T-helper 2 cell treated with Interferon-gamma antibody and Interleukin-4, amounts not matched to agents 100 ng/mL and 5 ng/mL, for 36 hours (primary cell): ENCODE measurements at regions not wholly inside any gene's neighbourhood (a gene's known extent, or its start where the extent isn't known, plus 50 kb on each side); places are given as distances from the start of the nearest gene placed in this dataset.
"Not testable (repeated sequence)": the region's sequence is repeated elsewhere in the genome, so short reads cannot be mapped to it uniquely, and the experiment has no call there.

Experiments
- intact Hi-C: fragments of 100-400 bp; cut with micrococcal nuclease; formaldehyde crosslinking; loops from one replicate; pipeline ENCODE4 v1.15.1; 2023

DNA sequence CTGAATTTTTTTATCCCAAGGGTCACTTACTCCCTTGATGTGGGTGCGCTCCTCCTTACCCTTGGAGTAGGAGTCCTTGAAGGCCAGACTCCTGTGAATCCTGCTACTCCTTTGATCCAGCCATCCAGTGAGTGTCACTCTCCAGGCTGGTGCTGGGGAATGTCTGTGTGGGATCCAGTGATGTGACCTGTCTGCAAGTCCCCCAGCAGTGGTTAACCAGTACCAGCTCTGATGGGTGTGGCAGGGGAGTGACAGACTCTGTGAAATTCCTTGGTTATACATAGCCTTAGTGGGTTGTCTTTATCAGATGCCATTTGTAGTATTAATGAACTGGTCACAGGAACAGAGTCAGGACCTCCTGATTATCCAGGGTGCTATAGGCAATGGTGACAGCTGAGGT is 409.5 kb upstream of the LMO3 start:
- intact Hi-C loops, result no loop called here

DNA sequence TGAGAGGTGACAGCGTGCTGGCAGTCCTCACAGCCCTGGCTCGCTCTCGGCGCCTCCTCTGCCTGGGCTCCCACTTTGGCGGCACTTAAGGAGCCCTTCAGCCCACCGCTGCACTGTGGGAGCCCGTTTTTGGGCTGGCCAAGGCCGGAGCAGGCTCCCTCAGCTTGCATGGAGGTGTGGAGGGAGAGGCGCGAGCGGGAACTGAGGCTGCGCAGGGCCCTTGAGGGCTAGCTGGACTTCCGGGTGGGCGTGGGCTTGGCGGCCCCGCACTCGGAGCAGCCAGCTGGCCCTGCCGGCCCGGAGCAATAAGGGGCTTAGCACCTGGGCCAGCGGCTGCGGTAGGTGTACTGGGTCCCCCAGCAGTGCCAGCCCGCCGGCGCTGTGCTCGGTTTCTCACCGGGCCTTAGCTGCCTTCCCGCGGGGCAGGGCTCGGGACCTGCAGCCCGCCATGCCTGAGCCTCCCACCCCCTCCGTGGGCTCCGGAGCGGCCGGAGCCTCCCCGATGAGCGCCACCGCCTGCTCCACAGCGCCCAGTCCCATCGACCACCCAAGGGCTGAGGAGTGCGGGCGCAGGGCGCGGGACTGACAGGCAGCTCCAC is 401.6 kb upstream of the LMO3 start:
- intact Hi-C loops, result not testable (repeated sequence)

GRCh38 chr12:16998538-16998937 is 392.6 kb upstream of the LMO3 start:
- intact Hi-C loops, result not testable (repeated sequence)

DNA sequence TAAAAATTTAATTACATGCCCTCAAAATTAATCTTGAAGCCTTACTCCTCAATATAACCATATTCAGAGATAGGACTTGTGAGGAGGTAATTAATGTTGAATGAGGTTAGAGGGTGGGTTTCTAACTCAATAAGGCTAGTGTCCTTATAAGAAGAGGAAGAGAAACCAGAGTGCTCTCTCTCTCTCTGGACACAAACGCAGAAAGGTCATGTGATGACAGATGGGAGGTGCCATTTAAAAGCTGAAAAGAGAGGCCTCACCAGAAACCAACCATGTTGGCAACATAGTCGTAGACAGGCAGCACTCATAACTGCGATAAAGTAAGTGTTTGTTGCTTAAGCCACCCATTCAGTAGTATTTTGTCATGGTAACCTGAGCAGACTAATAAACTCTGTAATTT is 378.5 kb upstream of the LMO3 start:
- intact Hi-C loops, result no loop called here

- intact Hi-C loops, result no loop called here
These were observed 367.2 kb upstream of the LMO3 start for GRCh38 chr12:16972923-16973770.

GRCh38 chr12:16962889-16963288 is 356.9 kb upstream of the LMO3 start:
- intact Hi-C loops, result no loop called here

GRCh38 chr12:16955083-16955657 is 349.2 kb upstream of the LMO3 start:
- intact Hi-C loops, result no loop called here

DNA sequence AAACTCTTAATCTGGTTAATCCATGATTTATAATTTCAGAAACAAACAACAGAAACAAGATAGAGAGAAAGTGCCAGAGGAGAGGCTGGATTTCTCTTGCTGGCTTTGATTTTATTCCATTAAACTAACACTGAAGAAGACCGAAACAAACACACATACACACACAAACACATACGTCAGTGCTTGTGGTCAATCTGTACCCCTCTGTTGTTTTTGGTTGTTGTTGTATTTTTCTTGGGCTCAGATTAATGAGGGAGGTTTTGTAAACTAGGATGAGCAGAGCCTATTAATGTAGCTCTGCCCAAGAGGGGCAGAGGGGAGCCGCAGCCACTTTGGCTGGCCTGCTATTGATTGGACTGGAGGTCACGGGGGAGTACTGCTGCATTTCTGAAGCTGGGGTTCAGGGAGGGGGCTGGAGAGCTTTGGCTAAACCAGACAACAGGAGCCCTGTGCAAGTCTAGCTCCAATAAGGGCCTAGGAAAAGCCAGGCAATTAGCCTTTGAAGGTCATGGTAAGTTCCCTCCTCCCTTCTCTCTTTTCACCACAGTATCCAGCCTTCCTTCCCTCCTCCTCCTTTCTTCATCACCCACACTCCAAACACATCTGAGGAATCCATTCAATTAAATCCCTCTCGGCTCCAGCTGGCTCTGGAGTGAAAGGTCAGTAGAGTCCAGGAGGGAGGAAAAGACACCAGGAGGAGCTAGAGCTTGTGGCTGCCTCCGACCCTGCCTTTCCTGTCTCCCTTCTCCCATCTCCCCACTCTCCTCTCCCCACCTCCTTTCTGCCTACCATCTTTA is 344.1 kb upstream of the LMO3 start:
- intact Hi-C loops, result no loop called here

- intact Hi-C loops, result no loop called here
These were observed 343.4 kb upstream of the LMO3 start for GRCh38 chr12:16949371-16949770.

DNA sequence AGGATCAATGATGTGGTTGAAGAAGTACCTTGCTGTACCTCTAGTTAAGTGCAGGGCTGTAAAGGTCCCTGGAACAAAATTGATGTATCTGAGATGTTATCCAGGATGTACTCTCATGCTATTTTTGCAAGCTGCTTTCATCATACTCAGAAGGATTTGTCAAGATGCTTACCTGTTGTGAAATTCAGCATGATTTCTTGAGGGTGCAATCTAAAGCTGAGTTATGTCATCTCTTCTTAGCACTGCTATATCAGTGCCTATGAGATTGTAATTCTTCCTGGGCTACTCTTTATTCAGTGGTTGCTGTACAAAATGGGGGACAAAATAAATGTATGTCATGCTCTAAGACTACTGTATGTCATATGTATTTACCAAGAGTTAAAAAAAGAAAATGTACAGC is 340.7 kb upstream of the LMO3 start:
- intact Hi-C loops, result no loop called here

DNA sequence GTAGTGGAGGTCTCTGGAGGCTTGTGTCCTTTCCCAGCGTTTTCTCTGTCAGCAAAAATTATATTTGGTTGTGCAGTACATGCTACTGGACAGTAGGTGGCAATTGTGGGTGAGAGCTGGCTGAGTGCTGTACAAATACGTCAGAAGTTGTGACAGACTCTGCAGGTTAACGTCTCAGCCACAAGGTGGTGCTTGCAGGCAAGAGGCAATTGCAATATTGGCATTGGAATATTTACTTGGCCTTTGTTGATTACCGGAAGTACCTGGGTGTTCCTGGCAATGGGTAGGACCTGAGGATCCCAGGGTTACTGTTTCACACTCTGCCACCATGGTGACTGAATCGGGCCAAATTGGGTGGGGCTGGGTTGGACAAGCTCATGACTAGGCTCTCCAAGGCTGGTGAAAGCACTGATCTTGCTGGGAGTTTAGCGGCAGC is 333.9 kb upstream of the LMO3 start:
- intact Hi-C loops, result loop anchor here (5.0 kb wide), 1 partner anchor 638 kb away; no protein-coding TSS in a partner anchor

DNA sequence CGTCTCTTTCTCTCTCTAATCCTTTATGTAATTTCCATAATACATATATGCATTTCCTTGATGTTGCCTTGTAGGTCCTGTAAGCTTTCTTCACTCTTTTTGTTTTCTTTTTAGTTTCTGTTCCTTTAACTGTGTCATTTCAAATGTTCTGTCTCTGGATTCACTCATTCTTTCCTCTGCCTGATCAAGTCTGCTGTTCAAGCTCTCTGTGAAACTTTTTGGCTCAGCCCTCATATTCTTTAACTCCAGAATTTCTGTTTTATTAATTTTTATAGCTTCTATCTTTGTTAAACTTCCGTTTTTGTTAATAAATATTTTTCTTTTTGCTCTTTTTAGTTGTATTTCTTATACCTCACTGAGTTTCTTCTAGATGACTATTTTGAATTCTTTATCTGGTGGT is 321.3 kb upstream of the LMO3 start:
- intact Hi-C loops, result no loop called here

DNA sequence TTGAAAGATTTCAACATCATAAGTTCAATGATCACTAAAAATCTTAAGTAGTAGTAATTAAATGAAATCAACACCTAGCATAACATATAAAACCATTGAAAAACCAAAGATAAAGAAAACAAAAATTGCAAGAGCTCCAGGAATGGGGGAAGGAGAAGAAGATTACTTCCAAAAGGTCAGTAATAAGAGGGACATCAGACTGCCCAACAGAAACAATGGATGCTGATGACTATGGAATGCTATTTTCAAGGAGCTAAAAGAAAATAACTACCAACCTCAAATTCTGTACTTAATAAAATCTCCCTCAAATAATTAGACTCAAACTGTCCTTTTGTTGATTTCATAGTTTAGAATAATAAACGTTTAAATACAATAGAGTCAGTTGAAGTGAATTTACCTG is 314.5 kb upstream of the LMO3 start:
- intact Hi-C loops, result no loop called here

DNA sequence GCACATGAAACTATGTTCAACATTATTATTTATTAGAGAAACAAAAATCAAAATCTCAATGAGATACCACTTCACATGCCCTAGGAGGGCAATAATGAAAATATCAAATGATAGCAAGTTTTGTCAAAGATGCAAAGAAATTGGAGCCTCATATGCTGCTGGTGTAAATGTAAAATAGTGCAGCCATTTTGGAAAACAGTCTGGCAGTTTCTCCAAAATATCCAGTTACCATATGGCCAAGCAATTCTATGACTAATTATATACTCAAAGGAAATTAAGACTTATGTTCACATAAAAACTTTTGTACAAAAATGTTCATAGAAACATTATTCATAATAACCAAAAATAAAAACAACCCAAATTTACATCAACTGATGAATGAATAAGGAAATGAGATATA is 313.6 kb upstream of the LMO3 start:
- intact Hi-C loops, result no loop called here

DNA sequence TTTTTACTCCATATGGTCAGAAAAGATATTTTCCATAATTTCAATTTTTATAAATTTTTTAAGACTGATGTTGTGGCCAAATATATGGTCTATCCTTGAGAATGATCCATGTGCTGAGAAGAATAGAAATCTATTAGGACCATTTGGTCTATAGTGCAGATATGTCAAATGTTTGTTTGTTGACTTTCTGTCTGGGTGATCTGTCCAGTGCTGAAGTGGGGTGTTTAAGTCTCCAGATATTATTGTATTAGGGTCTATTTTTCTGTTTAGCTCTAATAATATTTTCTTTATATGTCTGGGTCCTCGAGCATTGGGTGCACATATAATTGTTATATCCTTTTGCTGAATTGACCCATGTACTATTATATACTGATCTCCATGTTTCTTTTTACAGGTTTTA is 308.9 kb upstream of the LMO3 start:
- intact Hi-C loops, result no loop called here

DNA sequence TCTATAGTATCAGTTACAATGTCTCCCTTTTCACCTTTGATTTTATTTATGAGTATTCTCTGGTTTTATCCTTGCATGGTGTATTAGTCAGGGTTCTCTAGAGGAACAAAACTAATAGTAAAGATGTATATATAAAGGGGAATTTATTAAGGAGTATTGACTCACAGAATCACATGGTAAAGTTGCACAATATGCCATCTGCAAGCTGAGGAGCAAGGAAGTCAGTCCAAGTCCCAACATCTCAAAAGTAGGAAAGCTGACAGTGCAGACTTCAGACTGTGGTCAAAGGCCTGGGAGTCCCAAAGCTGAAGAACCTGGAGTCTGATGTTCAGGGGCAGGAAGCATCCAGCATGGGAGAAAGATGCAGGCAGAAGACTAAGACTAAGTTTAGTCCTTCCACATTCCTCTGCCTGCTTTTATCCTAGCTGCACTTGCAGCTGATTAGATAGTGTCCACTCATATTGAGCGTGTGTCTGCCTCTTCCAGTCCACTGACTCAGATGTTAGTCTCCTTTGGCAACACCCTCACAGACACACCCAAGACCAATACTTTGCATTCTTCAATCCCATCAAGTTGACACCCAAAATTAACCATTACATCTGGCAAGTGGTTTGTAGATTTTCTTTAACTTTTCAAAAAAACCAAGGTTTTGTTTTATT is 308.0 kb upstream of the LMO3 start:
- intact Hi-C loops, result no loop called here

DNA sequence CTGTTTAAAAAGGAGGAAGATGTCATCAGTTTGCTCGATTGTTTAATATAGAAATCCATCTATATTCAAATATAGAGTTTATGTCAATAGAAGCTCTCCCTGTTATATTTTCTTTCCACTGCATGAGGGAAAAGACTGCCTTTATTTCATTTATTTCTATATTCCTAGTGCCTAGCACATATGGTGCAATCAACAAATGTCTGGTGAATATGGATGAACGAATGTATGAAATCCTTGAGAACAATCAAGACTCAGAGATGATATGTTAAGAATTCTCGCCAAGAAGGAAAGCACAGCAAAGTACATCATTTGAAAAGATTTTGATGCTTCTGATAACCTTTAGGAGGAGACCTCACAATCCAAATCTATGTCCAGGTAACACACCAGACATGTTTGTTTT is 296.0 kb upstream of the LMO3 start:
- intact Hi-C loops, result no loop called here

GRCh38 chr12:16893426-16893825 is 287.5 kb upstream of the LMO3 start:
- intact Hi-C loops, result no loop called here

- intact Hi-C loops, result no loop called here
These were observed 285.7 kb upstream of the LMO3 start for GRCh38 chr12:16891673-16892072.

DNA sequence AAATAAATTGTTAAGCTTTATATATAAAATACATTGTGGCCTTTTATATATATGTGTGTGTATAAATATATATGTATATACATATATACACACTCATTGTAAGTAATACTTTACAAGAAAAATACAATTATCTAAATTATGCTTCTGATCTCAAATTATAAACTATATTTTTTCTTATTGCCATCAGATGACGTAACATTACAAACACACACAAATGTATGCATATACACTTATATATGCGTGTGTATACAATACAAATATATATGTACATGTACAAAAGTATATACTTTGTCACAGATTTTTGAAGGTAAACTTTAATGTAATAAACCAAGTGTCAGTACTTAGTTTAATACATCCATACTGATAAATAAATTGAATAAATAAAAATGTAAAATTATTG is 278.9 kb upstream of the LMO3 start:
- intact Hi-C loops, result no loop called here

- intact Hi-C loops, result no loop called here
These were observed 278.1 kb upstream of the LMO3 start for GRCh38 chr12:16884056-16884455.
